OCI-LY3 (cell line): ENCODE measurements at regions not wholly inside any gene's neighbourhood (a gene's known extent, or its start where the extent isn't known, plus 50 kb on each side); places are given as distances from the start of the nearest gene placed in this dataset.

Experiments used
- EZH2phosphoT487 ChIP-seq: fragments of 200-600 bp; shearing (Covaris generic); IDR thresholded peaks from 2 replicates; pipeline ENCODE4 v1.6.1; 2018; ENCODE audit warnings: antibody characterized with exemption, mixed run types, low read depth
- TF ChIP-seq, protein P1 (sequence below): fragments of 200-600, 300-600 bp; sonication (generic); IDR thresholded peaks from 2 replicates; pipeline ENCODE4 v1.5.1; 2014; ENCODE audit warnings: antibody characterized with exemption, low read length, low read depth

DNA sequence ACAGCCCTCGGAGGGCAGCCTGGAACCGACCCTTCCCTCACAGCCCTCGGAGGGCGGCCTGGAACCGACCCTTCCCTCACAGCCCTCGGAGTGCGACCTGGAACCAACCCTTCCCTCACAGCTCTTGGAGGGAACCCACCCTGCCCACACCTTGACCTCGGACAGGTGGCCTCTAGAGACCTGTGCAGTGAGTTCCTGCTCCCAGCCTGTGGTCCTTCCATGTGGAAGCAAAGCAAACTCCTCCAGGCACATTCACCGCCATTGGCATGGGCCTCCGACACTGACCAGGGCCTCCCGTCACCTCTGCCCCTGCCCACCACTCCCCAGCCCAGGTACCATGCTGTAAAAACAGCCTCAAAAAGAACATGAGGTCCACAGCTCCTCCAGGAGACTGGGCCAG lies 272.1 kb downstream of the BRD1 start:
- TF ChIP-seq, protein P1, sequence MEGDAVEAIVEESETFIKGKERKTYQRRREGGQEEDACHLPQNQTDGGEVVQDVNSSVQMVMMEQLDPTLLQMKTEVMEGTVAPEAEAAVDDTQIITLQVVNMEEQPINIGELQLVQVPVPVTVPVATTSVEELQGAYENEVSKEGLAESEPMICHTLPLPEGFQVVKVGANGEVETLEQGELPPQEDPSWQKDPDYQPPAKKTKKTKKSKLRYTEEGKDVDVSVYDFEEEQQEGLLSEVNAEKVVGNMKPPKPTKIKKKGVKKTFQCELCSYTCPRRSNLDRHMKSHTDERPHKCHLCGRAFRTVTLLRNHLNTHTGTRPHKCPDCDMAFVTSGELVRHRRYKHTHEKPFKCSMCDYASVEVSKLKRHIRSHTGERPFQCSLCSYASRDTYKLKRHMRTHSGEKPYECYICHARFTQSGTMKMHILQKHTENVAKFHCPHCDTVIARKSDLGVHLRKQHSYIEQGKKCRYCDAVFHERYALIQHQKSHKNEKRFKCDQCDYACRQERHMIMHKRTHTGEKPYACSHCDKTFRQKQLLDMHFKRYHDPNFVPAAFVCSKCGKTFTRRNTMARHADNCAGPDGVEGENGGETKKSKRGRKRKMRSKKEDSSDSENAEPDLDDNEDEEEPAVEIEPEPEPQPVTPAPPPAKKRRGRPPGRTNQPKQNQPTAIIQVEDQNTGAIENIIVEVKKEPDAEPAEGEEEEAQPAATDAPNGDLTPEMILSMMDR = no peak
- no peak for TF ChIP-seq EZH2phosphoT487
